Stimulated activated CD4-positive, alpha-beta T cell treated with anti-CD3 and anti-CD28 coated beads, Interleukin-4, amount 100 ng/mL, for 1 hour (primary cell): ENCODE measurements at regions not wholly inside any gene's neighbourhood (a gene's known extent, or its start where the extent isn't known, plus 50 kb on each side); places are given as distances from the start of the nearest gene placed in this dataset.

Experiments
- DNase-seq: peaks from one replicate; pipeline ENCODE4 v3.0.0-alpha.2; 2020

DNA sequence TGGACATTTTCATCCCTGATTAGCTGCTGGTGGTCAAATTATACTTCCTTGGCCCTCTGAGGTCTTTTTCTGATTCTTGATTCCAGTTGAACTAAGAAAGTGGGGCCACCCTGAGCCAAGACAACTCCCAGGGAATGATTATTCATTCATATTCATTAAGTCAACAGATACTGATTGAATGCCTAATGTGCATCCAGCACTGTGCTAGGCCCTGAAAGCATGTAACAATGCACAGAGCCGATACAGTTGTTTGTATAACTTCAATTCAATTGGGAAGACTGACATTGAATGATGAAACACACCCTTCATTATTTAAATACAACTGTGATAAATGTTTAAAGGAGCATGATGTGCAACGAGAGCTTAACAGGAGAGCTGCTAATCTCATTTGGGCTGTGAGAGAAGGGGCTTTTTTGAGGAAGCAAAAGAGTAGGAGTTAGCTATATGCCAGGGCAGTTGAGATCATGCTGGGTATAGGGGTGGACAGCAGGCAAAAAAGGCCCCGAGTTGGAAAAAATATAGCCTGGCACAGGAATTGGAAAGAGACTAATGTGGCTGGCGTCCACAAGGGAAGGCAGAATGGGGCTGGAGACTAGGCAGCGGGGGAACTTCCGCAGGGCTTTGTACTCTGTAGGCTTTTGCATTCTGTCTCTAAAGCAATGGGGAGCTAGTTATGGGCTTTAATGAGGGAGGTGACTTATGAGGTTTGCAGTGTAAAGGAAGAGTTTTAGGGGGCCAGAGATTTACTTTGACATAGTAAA is 57.2 kb upstream of the ACVR1 start:
- no peak for DNase-seq

GRCh38 chr2:157932480-157933159 is 56.5 kb upstream of the ACVR1 start:
- no peak for DNase-seq

DNA sequence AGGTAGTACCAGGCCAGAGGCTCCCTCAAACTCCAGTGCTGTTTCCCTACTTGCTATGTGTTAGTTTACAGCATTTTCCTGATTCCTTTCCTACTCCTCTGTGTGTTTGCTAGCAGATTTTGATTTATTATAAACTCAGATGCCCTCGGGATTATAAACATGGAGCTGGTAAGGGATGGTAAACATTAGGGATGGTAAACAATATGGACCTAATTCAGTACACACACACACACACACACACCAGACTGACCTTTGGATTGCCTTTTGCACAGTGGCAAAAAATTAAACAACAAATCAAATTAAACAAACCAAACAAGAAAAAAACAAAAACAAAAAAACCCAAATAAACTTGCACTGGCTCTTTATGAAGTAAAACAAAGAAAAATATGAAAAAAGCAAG is 55.4 kb upstream of the ACVR1 start:
- DNase-seq = no peak

GRCh38 chr2:157930728-157931127 is 54.6 kb upstream of the ACVR1 start:
- DNase-seq = no peak

GRCh38 chr2:157929871-157930667 is 53.9 kb upstream of the ACVR1 start:
- no peak for DNase-seq

- no peak for DNase-seq
Measured at GRCh38 chr2:157928372-157928771, 52.2 kb upstream of the ACVR1 start.

DNA sequence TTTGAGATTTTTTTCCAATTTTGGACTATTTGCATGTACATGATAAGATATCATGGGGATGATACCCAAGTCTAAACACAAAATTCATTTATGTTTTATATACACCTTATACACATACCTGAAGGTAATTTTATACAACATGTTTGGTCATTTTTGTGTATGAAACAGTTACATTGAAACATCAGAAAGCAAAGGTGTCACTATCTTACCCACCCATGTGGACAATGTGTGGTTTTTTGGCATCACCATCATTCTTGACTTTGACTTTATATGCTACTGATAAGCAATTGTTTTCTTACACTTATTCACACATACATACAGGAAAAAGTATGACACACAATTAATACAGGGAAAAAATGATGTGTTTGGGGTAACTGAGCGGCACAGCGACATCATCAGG is 51.0 kb upstream of the ACVR1 start:
- DNase-seq = no peak
